ENCODE measurements at regions not wholly inside any gene's neighbourhood (a gene's known extent, or its start where the extent isn't known, plus 50 kb on each side); places are given as distances from the start of the nearest gene placed in this dataset.

- TF ChIP-seq CTCF (IDR thresholded peaks at IDR 0.05), result no peak
- TF ChIP-seq POLR2A (IDR thresholded peaks at IDR 0.05), result no peak
These were observed 402.6 kb upstream of the TBL1XR1 start for GRCh38 chr3:177599837-177600236.
